ENCODE measurements at regions not wholly inside any gene's neighbourhood (a gene's known extent, or its start where the extent isn't known, plus 50 kb on each side); places are given as distances from the start of the nearest gene placed in this dataset.
"Not testable (repeated sequence)": the region's sequence is repeated elsewhere in the genome, so short reads cannot be mapped to it uniquely, and the experiment has no call there.

DNA sequence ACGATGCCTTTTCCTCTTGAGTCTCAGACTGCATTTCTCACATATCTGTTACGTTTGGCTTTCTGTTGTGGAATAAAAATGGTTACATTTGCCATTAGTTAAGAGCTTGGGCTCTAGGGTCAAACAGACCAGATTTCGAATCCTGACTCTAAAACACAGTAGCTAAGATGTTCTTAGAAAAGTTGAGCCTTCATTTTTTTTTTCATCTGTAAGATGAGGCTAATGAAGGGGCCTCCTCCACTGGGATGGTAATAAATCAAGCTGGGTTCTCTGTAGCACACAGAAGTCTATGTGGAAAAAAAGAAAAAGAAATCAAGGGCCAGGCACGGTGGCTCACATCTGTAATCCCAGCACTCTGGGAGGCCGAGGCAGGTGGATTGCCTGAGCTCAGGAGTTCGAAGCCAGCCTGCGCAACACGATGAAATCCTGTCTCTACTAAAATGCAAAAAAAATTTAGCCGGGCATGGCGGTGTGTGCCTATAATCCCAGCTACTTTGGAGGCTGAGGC lies 49.9 kb upstream of the CAPRIN1 start:
- DNase-seq (ENCODE audit: low read depth), result no peak

DNA sequence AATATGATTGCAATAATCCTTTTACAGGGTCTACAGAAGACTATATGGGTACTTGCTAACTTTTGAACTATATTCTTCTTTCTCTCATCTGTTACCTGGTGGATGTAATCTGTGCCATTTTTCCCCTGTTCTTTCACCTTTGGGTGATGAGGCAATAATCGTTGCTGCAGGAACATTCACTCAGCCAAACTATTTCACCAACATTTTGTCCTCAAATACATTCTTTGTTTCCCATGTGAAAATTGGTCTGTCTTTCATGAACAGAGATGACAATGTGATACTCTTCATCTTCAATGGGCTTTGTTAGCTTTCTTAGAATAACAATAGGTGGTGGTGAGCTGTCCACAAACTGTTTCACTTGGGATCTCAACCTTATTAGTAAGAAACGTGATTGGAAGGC lies 52.1 kb upstream of the CAPRIN1 start:
- no peak for DNase-seq (ENCODE audit: low read depth)

DNA sequence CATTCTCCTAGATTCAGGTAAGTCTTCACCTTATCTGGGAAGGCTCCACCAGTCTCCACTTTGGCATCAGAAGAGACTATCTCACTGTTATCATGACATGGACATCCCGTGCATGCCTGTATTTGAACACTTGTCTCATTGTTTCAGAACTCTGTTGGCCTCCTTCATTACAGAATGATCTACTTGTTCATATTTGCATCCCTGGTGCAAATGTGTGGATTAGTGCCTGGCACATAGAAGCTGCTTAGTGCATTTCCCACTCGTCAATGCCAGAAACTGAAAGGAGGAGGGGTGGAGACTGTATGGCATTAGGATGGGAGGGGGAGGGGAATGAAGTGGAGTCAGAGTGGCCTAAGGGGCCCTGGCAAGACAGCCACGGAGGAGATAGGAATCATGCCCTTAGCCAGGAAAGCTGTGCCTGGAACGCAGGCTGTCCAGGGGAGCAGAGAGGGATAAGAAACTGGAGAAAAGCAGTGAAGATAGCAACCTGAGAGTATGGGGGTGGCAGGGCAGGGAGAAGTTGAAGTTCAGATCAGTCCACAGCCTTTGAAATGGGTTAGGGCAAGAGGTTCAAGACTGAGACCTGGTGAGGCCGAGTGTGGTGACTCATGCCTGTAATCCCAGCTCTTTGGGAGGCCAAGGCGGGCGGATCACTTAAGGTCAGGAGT lies 53.8 kb upstream of the CAPRIN1 start:
- no peak for DNase-seq (ENCODE audit: low read depth)

DNA sequence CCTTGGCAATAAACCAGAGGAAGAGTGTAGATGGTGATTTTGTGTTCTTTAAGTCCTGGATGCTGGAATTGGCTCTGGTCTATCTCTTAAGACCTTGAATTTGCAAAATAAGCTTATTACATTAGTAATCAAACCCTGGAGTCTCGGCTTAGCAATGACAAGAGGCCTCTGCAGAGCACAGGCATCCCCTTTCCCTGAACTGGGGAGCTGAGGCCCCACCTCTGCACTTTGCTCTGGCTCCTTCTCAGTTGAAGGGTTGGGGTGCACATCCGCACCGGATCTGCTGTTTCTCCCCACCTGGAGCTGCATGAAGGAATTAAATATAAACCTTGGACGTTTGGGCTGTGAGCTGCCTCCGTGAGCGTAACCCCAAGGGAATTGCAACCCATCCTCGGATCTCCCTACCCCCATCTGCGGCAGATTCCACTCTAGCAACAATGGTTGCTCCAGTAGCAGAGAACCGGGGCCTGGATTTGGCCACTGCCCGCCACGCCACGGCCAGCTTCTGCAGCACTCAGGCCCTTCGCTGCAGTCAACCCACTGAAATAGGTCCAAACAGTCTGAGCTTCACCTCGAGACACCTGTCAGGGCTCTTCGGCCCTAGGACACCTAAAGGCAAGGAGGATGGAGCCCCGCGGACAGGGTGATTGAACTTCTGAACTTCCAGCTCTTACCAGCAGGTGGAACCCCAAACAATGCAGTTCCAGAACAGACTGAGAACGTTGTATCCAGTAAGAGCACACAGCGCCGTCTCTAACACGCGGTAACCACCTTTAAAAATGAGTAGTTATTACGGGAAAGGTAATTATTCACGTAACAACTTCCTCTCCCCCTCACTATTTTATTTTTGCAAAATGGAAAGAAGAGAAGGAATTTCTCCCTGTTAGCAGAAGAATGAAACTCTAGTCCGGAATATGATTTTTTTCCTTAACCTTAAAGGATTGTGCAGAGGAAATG lies 54.8 kb upstream of the CAPRIN1 start:
- peak; percentile 67 for DNase-seq (ENCODE audit: low read depth)

DNA sequence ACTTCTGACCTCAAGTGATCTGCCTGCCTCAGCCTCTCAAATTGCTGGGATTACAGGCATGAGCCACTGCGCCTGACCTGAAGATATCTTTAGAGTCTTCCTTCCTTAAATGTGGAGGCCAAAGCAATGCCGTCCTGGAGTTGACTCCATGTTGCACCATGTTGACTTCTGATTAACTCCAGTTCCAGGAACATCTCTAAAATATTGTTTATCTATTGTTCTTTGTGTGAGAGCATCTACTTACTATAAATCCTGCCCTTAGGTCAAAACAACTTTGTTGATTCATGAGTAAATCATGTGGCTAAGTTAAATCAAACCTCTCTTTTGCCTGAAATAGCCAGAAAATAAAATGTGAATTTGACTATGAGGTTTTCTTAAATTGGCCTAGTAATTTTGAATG lies 56.6 kb upstream of the CAPRIN1 start:
- no peak for DNase-seq (ENCODE audit: low read depth)

DNA sequence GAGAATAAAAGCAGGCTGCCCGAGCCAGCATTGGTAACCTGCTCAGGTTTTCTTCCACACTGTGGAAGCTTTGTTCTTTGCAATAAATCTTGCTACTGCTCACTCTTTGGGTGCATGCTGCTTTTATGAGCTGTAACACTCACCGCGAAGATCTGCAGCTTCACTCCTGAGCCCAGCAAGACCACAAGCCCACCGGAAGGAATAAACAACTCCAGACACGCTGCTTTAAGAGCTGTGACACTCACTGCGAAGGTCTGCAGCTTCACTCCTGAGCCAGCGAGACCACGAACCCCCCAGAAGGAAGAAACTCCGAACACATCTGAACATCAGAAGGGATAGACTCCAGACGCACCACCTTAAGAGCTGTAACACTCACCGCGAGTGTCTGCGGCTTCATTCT lies 60.4 kb upstream of the CAPRIN1 start:
- not testable (repeated sequence) for DNase-seq (ENCODE audit: low read depth)

DNA sequence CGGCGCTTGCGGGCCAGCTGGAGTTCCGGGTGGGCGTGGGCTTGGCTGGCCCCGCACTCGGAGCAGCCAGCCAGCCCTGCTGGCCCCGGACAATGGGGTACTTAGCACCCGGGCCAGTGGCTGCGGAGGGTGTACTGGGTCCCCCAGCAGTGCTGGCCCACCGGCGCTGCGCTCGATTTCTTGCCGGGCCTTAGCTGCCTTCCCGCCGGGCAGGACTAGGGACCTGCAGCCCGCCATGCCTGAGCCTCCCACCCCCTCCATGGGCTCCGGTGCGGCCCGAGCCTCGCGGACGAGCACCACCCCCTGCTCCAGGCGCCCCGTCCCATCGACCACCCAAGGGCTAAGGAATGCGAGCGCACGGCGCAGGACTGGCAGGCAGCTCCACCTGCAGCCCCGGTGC lies 61.4 kb upstream of the CAPRIN1 start:
- not testable (repeated sequence) for DNase-seq (ENCODE audit: low read depth)

DNA sequence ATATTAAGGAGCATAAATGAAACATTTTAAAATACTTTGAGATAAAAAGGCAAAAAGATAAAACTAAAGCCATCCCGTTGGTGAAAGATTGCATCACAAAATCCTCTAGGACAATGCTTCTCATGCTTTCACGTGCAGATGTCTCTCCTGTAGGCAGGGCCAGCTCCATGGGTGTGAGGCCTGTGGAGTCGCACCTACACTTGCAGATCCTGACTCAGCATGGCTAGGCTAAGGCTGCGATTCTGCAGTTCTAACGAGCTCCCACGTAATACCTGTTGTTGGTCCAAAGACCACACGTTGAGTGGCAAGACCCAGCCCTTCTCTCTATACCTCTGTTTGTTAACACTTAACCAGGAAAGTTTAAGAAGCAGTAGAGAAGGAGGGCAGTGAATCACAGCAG lies 62.1 kb upstream of the CAPRIN1 start:
- no peak for DNase-seq (ENCODE audit: low read depth)

DNA sequence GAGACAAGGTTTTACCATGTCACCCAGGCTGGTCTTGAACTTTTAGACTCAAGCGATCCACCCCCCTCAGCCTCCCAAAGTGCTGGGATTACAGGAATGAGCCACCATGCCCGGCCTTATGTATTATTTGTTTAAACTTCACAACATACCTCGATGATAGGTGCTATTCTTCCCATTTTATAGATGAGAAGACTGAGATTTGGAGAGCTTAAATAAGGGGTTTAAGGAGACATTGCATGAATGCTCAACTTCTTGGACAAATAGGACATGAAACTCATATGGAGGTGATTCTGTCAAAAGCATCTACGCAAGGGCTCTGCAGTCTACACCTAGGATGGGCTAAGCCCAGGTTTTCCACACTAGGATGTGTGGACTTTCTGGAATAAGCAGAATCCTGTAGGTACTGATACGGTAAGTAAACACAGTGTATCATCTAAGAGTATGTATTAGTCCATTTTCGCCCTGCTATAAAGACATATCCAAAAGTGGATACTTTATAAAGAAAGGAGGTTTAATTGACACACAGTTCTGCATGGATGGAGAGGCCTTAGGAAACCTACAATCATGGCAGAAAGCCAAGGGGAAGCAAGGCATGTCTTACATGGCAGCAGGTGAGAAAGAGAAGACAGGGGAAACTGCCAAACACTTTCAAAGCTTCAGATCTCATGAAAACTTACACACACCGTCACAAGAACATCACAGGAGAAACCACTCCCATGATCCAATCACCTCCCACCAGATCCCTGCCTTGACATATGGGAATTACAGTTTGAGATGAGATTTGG lies 62.8 kb upstream of the CAPRIN1 start:
- no peak for DNase-seq (ENCODE audit: low read depth)

DNA sequence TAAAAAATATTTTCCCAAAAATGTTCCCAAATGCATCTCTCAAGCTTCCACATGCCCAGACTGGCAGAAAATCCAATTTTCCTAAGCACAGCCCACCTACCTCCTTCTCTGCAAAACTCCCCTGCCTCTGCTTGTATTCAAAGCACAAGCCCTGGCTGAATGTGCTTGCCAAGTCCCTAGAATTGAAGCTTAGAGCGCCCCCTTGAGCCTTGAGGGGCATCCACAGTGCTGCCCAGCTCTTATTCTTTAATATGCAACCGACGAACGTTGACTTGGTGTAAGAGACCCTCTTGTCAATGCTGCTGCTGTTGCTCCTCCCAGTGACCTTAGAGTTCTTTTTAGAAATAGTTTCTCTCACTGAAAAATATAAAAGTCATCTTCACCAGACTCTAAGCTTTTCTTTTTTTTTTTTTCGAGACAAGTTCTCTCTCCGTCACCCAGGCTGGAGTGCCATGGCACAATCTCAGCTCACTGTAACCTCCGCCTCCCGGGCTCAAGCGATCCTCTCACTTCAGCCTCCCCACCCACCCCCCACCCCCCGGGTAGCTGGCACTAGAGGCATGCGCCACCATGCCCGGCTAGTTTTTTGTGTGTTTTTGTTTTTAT lies 63.5 kb upstream of the CAPRIN1 start:
- DNase-seq (ENCODE audit: low read depth), result peak; percentile 63

DNA sequence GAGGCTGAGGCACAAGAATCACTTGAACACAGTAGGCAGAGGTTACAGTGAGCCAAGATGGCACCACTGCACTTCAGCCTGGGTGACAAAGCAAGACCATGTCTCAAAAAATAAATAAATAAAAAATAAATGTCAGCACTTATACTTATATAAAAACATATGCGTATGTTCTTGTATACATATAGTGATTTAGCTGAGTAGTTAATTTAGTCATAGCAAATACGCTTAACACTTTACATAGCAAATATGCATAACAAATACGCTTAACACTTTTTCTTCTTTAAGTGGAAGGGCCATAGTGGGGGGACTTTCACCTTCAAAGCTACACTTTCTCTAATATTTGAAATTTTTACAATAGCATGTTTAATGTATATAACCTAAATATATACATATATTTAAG lies 64.0 kb upstream of the CAPRIN1 start:
- DNase-seq (ENCODE audit: low read depth), result no peak

DNA sequence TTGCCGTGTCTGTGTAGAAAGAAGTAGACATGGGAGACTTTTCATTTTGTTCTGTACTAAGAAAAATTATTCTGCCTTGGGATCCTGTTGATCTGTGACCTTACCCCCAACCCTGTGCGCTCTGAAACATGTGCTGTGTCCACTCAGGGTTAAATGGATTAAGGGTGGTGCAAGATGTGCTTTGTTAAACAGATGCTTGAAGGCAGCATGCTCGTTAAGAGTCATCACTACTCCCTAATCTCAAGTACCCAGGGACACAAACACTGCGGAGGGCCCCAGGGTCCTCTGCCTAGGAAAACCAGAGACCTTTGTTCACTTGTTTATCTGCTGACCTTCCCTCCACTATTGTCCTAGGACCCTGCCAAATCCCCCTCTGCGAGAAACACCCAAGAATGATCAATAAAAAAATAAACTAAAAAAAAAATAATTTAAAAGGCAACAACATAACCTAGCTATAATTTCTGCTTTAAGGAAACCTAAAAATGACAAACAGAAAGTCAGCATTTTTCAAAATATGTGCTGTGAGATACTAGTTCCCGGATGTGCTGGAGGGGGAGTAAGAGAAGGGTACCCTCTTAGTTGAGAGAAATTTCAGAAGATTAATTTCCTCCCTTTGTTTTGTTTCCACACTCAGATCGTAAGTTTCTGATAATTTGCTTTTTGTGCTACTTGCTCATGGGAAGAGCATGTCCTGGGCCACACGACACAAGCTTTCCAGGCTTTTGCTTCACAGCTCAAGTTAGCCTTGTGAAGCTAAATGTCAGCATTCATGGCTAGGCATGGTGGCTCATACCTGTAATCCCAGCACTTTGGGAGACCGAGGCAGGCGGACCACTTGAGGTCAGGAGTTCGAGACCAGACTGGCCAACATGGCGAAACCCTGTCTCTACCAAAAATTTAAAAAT lies 64.7 kb upstream of the CAPRIN1 start:
- DNase-seq (ENCODE audit: low read depth), result not testable (repeated sequence)

DNA sequence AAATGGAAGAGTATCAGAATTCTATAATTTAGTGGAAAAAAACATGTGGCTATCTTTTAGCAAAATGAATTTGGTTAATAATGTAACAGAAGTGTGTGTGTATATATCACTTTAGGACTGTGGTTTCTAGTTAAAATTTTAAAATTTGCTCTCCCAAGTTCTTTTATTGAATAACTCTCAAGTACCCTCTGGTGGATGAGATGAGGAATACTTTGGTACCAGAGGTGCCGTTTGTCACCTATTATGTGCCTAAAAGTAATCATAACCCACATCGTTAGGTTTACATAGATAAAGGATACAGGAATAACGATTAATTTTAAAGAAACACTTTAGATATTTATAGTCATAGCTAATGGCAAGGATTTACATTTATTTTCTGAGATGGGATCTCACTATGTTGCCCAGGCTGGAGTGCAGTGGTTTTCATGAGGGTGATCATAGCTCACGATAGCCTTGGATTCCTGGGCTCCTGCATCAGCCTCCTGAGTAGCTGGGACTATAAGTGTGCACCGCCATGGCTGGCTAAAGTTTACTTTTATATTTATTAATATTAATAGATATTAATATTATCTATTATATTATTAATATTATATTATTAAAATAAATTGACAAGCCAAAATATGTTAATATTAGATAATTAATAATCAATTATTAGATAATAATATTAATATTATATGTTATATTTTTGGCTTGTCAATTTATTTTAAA lies 66.7 kb upstream of the CAPRIN1 start:
- DNase-seq (ENCODE audit: low read depth), result no peak

DNA sequence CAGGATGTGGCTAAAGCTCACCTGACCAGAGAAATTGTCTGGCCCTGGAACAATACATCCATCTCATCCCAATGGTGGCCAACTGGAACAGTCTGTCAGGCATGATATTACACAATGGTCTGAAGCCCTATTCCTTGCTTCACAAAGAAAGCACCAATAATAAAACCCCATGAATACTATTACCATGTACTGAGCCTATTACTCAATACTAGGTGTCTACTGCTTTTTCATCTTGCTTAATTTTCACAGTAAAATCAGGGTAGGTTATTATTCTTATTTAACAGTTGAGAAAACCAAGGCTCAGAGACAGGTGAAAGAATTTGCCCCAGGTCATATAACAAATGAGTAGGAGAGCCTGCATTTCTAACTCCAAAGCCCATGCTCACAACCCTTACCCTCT lies 68.9 kb upstream of the CAPRIN1 start:
- no peak for DNase-seq (ENCODE audit: low read depth)

DNA sequence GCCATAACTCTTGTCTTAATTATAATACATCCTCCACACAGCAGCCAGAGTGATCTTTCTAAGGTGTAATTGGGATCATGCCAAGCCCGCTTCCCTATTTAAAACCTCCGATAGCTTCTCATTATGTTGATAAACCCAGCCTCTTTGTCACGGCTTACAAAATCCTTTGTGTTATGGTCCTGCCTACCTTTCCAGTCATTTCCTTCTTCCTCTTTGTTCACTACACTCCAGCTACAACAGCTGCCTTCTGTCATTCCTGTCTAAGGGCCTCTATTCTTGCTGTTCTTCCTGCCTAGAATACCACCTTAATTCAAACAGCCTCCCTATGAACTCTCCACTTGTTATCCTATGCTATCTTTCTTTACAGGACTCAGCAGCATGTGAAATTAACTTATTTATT lies 70.6 kb upstream of the CAPRIN1 start:
- DNase-seq (ENCODE audit: low read depth), result no peak

DNA sequence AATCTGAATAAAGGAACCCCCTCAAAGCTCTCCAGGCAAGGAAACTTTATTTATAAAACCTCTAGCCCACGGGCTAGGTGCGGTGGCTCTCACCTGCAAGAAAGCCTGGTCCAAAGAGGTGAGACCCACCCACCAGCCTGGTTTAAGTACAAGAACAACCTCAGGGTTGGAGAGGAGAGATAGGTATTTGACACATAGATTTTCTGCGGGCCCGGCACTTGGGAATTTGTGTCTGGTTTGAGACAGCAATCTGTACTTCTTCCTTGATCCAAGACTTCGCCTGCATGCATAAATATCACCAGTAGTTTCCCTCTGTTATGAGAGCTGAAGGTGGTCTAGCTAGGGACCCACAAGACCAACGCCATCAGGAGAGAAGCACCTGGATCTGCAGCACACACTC lies 73.2 kb upstream of the CAPRIN1 start:
- DNase-seq (ENCODE audit: low read depth), result no peak

DNA sequence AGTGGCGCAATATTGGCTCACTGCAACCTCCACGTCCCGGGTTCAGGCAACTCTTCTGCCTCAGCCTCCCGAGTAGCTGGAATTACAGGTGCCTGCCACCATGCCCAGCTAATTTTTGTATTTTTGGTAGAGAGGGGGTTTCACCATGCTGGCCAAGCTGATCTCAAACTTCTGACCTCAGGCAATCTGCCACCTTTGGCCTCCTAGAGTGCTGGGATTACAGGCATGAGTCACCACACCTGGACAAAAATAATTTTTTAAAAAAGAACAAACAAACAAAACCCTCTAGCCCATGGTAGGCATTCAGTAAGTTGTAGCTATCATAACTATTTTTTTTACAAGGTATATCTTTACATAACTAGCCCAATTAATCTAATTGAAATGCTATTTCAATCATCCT lies 73.9 kb upstream of the CAPRIN1 start:
- DNase-seq (ENCODE audit: low read depth), result no peak

DNA sequence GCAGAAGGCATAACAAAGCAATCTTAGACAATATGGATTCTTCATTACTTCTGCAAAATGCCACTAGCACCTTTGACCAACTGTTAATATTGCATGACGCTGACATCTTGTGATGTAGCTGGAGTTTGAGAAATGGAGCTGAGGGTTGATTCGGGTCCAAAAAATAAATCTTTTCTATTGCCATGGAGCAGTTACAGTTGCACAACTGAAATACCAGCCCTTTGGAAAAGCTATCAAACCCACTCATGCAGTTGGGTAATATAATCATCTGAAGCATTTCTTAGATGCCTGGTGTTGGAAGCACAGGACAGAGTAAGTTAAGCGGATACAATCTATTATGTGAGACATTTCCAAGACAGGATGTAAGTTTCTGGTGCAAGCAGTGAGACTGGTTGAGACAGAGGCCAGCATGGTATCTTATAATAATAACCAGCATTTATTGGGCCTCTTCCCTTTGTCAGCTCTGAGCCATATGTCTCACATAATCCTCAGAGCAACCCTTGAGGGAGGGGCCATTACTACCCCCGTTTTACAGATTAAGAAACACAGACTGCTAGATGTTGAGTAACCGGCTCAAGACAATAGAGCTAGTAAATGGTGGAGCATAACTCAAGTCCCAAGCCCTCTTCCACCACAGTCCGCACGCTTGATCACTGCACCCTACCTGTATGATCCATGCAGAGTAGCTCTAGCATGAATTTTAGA lies 74.9 kb upstream of the CAPRIN1 start:
- DNase-seq (ENCODE audit: low read depth), result no peak

DNA sequence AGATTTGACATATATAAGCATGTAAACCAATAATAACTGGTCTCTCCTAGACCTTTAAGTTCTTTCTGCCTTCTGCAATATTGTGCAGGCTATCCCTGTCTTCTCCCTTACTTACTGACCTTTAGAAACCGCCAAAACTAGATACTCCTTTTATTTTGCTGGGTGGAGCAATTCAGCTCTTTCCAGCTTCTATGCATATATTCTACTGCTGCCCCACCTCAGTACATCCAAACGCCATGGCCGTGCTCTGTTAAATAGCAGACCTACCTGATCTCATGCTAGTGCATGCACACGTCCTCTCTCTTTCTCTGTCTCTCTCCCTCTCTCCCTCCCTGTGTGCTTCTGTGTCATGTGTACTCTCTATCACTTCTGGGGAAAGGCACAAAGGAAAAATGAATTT lies 76.7 kb upstream of the CAPRIN1 start:
- DNase-seq (ENCODE audit: low read depth), result no peak

DNA sequence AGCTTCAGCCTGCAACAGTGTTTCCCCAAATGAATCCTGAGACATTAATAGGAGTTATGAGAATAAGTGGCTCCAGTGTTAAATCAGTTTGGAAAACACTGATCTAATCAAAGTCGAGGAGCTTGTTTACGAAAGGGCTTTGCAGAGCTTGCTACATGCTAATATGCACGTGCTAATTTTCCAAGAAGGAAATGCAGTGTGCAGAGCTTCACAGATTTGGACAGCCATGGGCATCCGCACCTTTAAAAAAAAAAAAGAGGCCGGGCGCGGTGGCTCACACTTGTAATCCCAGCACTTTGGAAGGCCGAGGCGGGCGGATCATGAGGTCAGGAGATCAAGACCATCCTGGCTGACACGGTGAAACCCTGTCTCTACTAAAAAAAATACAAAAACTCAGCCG lies 79.7 kb upstream of the LMO2 start:
- DNase-seq (ENCODE audit: low read depth), result not testable (repeated sequence)

All from activated T-cell treated with anti-CD3 and anti-CD28 coated beads for 24 hours (primary cell).